Breast epithelium (tissue), 3 donors: ENCODE measurements at regions not wholly inside any gene's neighbourhood (a gene's known extent, or its start where the extent isn't known, plus 50 kb on each side); places are given as distances from the start of the nearest gene placed in this dataset.

Experiments used
- POLR2A ChIP-seq: fragments of 450-650 bp; IDR thresholded peaks from one replicate; pipeline ENCODE4 v1.6.1; 2016; ENCODE audit warnings: antibody characterized with exemption, mild to moderate bottlenecking, moderate library complexity
- TF ChIP-seq, protein P1 (sequence below), 3 donors: fragments of 450-650 bp; IDR thresholded peaks; one replicate each; pipeline ENCODE4 v1.5.1; 2016 to 2017; ENCODE audit warnings: antibody characterized with exemption in 3 of 3, mild to moderate bottlenecking in 3 of 3, moderate library complexity in 3 of 3

- TF ChIP-seq, protein P1, sequence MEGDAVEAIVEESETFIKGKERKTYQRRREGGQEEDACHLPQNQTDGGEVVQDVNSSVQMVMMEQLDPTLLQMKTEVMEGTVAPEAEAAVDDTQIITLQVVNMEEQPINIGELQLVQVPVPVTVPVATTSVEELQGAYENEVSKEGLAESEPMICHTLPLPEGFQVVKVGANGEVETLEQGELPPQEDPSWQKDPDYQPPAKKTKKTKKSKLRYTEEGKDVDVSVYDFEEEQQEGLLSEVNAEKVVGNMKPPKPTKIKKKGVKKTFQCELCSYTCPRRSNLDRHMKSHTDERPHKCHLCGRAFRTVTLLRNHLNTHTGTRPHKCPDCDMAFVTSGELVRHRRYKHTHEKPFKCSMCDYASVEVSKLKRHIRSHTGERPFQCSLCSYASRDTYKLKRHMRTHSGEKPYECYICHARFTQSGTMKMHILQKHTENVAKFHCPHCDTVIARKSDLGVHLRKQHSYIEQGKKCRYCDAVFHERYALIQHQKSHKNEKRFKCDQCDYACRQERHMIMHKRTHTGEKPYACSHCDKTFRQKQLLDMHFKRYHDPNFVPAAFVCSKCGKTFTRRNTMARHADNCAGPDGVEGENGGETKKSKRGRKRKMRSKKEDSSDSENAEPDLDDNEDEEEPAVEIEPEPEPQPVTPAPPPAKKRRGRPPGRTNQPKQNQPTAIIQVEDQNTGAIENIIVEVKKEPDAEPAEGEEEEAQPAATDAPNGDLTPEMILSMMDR (IDR thresholded peaks at IDR 0.05) = no peak
- TF ChIP-seq POLR2A = no peak
These were observed 73.1 kb upstream of the ELN start for GRCh38 chr7:73954861-73955260.
